ENCODE measurements at regions not wholly inside any gene's neighbourhood (a gene's known extent, or its start where the extent isn't known, plus 50 kb on each side); places are given as distances from the start of the nearest gene placed in this dataset.

- TF ChIP-seq, protein P1, sequence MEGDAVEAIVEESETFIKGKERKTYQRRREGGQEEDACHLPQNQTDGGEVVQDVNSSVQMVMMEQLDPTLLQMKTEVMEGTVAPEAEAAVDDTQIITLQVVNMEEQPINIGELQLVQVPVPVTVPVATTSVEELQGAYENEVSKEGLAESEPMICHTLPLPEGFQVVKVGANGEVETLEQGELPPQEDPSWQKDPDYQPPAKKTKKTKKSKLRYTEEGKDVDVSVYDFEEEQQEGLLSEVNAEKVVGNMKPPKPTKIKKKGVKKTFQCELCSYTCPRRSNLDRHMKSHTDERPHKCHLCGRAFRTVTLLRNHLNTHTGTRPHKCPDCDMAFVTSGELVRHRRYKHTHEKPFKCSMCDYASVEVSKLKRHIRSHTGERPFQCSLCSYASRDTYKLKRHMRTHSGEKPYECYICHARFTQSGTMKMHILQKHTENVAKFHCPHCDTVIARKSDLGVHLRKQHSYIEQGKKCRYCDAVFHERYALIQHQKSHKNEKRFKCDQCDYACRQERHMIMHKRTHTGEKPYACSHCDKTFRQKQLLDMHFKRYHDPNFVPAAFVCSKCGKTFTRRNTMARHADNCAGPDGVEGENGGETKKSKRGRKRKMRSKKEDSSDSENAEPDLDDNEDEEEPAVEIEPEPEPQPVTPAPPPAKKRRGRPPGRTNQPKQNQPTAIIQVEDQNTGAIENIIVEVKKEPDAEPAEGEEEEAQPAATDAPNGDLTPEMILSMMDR (IDR thresholded peaks at IDR 0.05; ENCODE audit: insufficient read depth, low read length), result no peak
- no peak for TF ChIP-seq POLR2AphosphoS5 (IDR thresholded peaks at IDR 0.05; ENCODE audit: low read depth)
- TF ChIP-seq, protein P2, sequence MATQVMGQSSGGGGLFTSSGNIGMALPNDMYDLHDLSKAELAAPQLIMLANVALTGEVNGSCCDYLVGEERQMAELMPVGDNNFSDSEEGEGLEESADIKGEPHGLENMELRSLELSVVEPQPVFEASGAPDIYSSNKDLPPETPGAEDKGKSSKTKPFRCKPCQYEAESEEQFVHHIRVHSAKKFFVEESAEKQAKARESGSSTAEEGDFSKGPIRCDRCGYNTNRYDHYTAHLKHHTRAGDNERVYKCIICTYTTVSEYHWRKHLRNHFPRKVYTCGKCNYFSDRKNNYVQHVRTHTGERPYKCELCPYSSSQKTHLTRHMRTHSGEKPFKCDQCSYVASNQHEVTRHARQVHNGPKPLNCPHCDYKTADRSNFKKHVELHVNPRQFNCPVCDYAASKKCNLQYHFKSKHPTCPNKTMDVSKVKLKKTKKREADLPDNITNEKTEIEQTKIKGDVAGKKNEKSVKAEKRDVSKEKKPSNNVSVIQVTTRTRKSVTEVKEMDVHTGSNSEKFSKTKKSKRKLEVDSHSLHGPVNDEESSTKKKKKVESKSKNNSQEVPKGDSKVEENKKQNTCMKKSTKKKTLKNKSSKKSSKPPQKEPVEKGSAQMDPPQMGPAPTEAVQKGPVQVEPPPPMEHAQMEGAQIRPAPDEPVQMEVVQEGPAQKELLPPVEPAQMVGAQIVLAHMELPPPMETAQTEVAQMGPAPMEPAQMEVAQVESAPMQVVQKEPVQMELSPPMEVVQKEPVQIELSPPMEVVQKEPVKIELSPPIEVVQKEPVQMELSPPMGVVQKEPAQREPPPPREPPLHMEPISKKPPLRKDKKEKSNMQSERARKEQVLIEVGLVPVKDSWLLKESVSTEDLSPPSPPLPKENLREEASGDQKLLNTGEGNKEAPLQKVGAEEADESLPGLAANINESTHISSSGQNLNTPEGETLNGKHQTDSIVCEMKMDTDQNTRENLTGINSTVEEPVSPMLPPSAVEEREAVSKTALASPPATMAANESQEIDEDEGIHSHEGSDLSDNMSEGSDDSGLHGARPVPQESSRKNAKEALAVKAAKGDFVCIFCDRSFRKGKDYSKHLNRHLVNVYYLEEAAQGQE (IDR thresholded peaks at IDR 0.05; ENCODE audit: insufficient replicate concordance, low read depth), result no peak
These were observed 384.4 kb upstream of the PCDH9 start for GRCh38 chr13:67614579-67614978.

All from HL-60 (cell line).